ENCODE measurements at regions not wholly inside any gene's neighbourhood (a gene's known extent, or its start where the extent isn't known, plus 50 kb on each side); places are given as distances from the start of the nearest gene placed in this dataset.

DNA sequence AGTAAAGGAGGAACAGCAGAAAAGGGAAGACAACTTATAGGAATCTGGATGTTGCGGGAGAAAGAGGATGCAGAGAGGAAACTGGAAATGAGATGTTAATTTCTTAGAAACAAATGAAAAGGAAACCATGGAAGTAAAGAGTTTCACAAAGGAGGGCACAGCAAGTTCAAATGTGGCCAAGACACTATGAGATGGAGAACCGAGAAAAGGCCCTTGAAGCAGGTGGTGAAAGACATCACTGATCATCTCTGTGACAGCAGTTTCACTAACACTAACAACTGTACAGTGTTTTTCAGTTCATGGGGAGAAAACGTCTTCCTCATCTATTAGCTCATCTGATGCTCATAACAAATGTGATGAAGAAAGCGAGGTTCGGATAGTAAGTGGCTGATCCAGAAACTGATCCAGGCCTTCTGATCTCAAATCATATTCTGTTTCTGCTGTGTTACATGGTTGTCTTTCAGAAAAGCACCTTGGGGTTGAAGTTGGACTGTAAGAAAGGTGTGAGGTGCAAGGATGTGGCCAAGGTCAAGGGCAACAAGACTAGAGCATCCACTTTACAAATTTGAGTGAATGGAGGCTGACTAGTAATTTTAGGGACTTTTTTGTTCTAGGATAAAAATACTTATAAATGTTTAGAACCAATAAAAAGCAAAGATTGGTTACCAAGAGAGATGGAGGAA is 492.1 kb upstream of the CADM1 start:
- 66 to 76% methylated on average over 5 of the region's 5 CpGs for WGBS, 2 donors

GRCh38 chr11:115993590-115993989 is 489.4 kb upstream of the CADM1 start:
- ATAC-seq (no peak), DNase-seq (no peak)
- no peaks in the 10 kb centered on the region for H3K4me1 ChIP-seq
- H3K4me3 ChIP-seq = no peak overlapping the region
- H3K36me3 ChIP-seq (replicated peaks in 1 of 2; ENCODE audit: insufficient read depth in 1 of 2, low read depth in 2 of 2) = no peaks in the 10 kb centered on the region
- no peak overlapping the region for H3K27ac ChIP-seq
- H3K9me3 ChIP-seq = no peaks in the 10 kb centered on the region
- TF ChIP-seq CTCF (IDR thresholded peaks at IDR 0.05) = no peak
- TF ChIP-seq POLR2A (IDR thresholded peaks at IDR 0.05) = no peak
- intact Hi-C loops (cut with DNase I) = no loop called here
- no peaks in the 10 kb centered on the region for H3K27me3 ChIP-seq
- WGBS, 2 donors = 75 to 84% methylated on average over 5 of the region's 5 CpGs

More for the DNA sequence above, 492.1 kb upstream of the CADM1 start:
- intact Hi-C loops (cut with DNase I) = no loop called here
- DNase-seq = no peak
- Histone ChIP-seq H3K27ac (no peak overlapping the region), H3K4me3 (no peak overlapping the region), H3K27me3 (no peaks in the 10 kb centered on the region), H3K36me3 (replicated peaks in 1 of 2; ENCODE audit: insufficient read depth in 1 of 2, low read depth in 2 of 2) (no peaks in the 10 kb centered on the region), H3K9me3 (no peaks in the 10 kb centered on the region), H3K4me1 (no peaks in the 10 kb centered on the region)
- no peak for ATAC-seq
- TF ChIP-seq POLR2A (IDR thresholded peaks at IDR 0.05) (no peak), CTCF (IDR thresholded peaks at IDR 0.05) (no peak)

GRCh38 chr11:115990004-115990447 is 485.8 kb upstream of the CADM1 start:
- Histone ChIP-seq H3K27ac (no peak overlapping the region), H3K27me3 (no peaks in the 10 kb centered on the region), H3K36me3 (replicated peaks in 1 of 2; ENCODE audit: insufficient read depth in 1 of 2, low read depth in 2 of 2) (no peaks in the 10 kb centered on the region), H3K4me1 (no peaks in the 10 kb centered on the region), H3K4me3 (no peak overlapping the region), H3K9me3 (no peaks in the 10 kb centered on the region)
- intact Hi-C loops (cut with DNase I) = no loop called here
- ATAC-seq = no peak
- 40 to 50% methylated on average over 18 to 19 of the region's 19 CpGs for WGBS, 2 donors
- peak in 1 of 4 donors; percentile 23 for DNase-seq
- TF ChIP-seq CTCF (IDR thresholded peaks at IDR 0.05) = peak; percentile 30 to 57 (median 44)
- TF ChIP-seq POLR2A (IDR thresholded peaks at IDR 0.05) = no peak

DNA sequence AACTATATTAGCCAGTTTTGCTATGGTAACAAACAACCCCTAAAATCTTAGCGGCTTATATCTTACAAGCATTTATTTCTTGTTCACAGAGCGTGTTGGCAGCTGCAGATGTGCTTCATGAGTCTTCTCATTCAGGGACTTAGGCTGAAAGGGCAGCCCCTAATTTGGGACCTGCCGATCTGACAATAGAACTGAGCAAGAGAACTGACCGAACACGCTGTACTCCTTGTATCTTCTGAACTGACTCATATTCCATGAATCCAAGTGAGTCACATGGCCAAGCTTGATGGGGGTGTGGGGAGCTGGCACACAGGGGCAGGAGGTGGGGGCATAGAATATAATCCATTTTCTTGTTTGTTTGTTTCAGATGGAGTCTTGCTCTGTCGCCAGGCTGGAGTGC is 481.7 kb upstream of the CADM1 start:
- intact Hi-C loops (cut with DNase I) = no loop called here
- no peaks in the 10 kb centered on the region for H3K9me3 ChIP-seq
- no peak overlapping the region for H3K4me3 ChIP-seq
- no peak for DNase-seq
- H3K36me3 ChIP-seq (replicated peaks in 1 of 2; ENCODE audit: insufficient read depth in 1 of 2, low read depth in 2 of 2) = no peaks in the 10 kb centered on the region
- H3K4me1 ChIP-seq = no peaks in the 10 kb centered on the region
- ATAC-seq = no peak
- no peak overlapping the region for H3K27ac ChIP-seq
- 74 to 85% methylated on average over 6 of the region's 6 CpGs for WGBS, 2 donors
- H3K27me3 ChIP-seq = no peaks in the 10 kb centered on the region
- TF ChIP-seq POLR2A (IDR thresholded peaks at IDR 0.05) (no peak), CTCF (IDR thresholded peaks at IDR 0.05) (no peak)

DNA sequence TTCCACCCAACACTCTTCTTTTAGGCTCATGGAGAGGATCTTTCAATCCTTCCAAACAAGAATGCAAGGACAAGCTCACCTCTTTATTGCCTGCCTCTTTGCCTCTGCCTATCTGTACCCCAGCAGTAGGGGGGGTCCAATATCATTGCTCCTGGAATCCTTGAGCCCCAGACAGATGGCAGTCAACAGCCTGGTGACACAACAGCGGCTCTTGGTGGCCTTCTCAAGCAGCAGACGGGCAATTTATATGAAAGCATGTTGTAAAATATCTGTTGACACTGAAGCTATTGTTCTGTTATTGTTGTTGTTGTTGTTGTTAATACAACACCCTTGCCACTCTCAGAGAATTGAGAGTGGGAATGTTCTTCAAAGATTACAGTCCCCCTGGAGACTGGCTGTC is 480.0 kb upstream of the CADM1 start:
- DNase-seq (no peak), ATAC-seq (no peak)
- H3K27ac ChIP-seq = no peak overlapping the region
- 100% methylated on average over 2 of the region's 2 CpGs for WGBS, 2 donors
- H3K9me3 ChIP-seq = no peaks in the 10 kb centered on the region
- intact Hi-C loops (cut with DNase I) = no loop called here
- H3K36me3 ChIP-seq (replicated peaks in 1 of 2; ENCODE audit: insufficient read depth in 1 of 2, low read depth in 2 of 2) = no peaks in the 10 kb centered on the region
- no peaks in the 10 kb centered on the region for H3K27me3 ChIP-seq
- no peak for TF ChIP-seq POLR2A (IDR thresholded peaks at IDR 0.05)
- TF ChIP-seq CTCF (IDR thresholded peaks at IDR 0.05) = no peak
- H3K4me3 ChIP-seq = no peak overlapping the region
- no peaks in the 10 kb centered on the region for H3K4me1 ChIP-seq
